NCI-H1417 (cell line): ENCODE measurements at regions not wholly inside any gene's neighbourhood (a gene's known extent, or its start where the extent isn't known, plus 50 kb on each side); places are given as distances from the start of the nearest gene placed in this dataset.

Source experiments
- DNase-seq, 3 experiments: peaks; one replicate each; lab custom pipeline; 2025; lab: John Stamatoyannopoulos, UW

GRCh38 chr1:9419369-9420041 lies 119.8 kb upstream of the SLC25A33 start:
- DNase-seq, result no peak

- DNase-seq, result no peak
These were observed 118.3 kb upstream of the SLC25A33 start for GRCh38 chr1:9420835-9421532.

- DNase-seq, result no peak
These were observed 117.8 kb upstream of the SLC25A33 start for GRCh38 chr1:9421533-9421873.

- DNase-seq, result no peak
These were observed 116.9 kb upstream of the SLC25A33 start for GRCh38 chr1:9422321-9422720.

- no peak for DNase-seq
These were observed 116.3 kb upstream of the SLC25A33 start for GRCh38 chr1:9422911-9423505.

- DNase-seq, result no peak
These were observed 115.0 kb upstream of the SLC25A33 start for GRCh38 chr1:9424261-9424660.

- DNase-seq, result no peak
These were observed 113.4 kb upstream of the SLC25A33 start for GRCh38 chr1:9425859-9426258.

GRCh38 chr1:9426291-9426711 lies 113.0 kb upstream of the SLC25A33 start:
- DNase-seq, result no peak

- no peak for DNase-seq
These were observed 111.9 kb upstream of the SLC25A33 start for GRCh38 chr1:9427388-9427787.

GRCh38 chr1:9428601-9429341 lies 110.5 kb upstream of the SLC25A33 start:
- DNase-seq, result peak; percentile 99

GRCh38 chr1:9429342-9429711 lies 109.9 kb upstream of the SLC25A33 start:
- no peak for DNase-seq

GRCh38 chr1:9434247-9435152 lies 104.8 kb upstream of the SLC25A33 start:
- DNase-seq, result no peak

- no peak for DNase-seq
These were observed 104.1 kb upstream of the SLC25A33 start for GRCh38 chr1:9435153-9435636.

- no peak for DNase-seq
These were observed 103.2 kb upstream of the SLC25A33 start for GRCh38 chr1:9435854-9436640.

GRCh38 chr1:9437961-9438430 lies 101.3 kb upstream of the SLC25A33 start:
- DNase-seq, result no peak

GRCh38 chr1:9438431-9439073 lies 100.7 kb upstream of the SLC25A33 start:
- peak in 1 of 3 experiments; percentile 18 for DNase-seq

GRCh38 chr1:9439074-9439761 lies 100.0 kb upstream of the SLC25A33 start:
- no peak for DNase-seq

- DNase-seq, result no peak
These were observed 99.0 kb upstream of the SLC25A33 start for GRCh38 chr1:9440261-9440660.

- no peak for DNase-seq
These were observed 98.5 kb upstream of the SLC25A33 start for GRCh38 chr1:9440763-9441194.
